ENCODE measurements at regions not wholly inside any gene's neighbourhood (a gene's known extent, or its start where the extent isn't known, plus 50 kb on each side); places are given as distances from the start of the nearest gene placed in this dataset.

DNA sequence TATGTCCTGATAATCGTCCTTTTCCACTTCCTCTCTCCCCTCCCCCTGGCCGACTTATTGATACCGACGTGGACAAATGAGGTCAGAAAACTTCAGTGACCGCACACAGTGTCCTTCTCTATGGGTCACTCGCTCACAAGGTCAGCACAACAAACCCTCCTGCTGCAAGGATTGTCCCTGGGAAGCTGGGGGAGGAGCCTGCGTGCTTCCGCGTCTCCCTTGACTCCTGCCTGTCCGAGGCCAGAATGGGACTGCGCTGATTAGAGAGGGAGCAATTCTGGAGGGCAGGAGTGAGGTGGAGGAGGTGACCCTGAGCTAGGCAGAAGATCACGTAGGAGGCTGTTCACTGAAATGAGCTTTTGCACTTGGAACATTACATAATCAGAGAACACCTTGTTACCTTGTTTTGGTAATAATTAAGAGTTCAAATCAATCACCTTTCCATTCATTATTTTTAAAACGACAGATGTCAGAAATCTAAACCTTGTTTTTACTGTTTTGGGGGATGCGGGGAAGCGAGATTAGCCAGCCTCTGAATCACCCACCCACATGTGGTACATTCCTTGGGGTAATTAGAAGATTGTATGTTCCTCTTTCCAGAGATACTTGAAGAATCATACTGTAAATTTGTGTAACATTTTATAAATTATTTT, 70.6 kb downstream of the CTAGE1 start:
- Histone ChIP-seq H3K9me3 (ENCODE audit: low read depth) (no peaks in the 10 kb centered on the region), H3K36me3 (replicated peaks; ENCODE audit: insufficient read depth, low read depth) (no peaks in the 10 kb centered on the region), H2AFZ (no peak overlapping the region), H4K20me1 (ENCODE audit: insufficient read depth, poor library complexity, severe bottlenecking) (no peaks in the 10 kb centered on the region), H3K27ac (peak overlapping the region; percentile 93), H3K27me3 (no peaks in the 10 kb centered on the region), H3K9me2 (replicated peaks; ENCODE audit: insufficient read depth) (no peaks in the 10 kb centered on the region), H3K4me3 (peak overlapping the region; percentile 5), H3K79me2 (peaks cover 8% of the 10 kb centered on the region), H3K4me2 (peak overlapping the region; percentile 78), H3K4me1 (ENCODE audit: insufficient read depth) (peaks cover 41% of the 10 kb centered on the region)
- peak; percentile 84 for DNase-seq (ENCODE audit: low spot score)
- no peak for TF ChIP-seq EZH2phosphoT487 (IDR thresholded peaks at IDR 0.05; ENCODE audit: low read depth, severe bottlenecking, unreplicated experiment)
- 18% methylated on average over 15 of the region's 15 CpGs for WGBS (ENCODE audit: low lambda C conversion rate, missing lambda C conversion rate)

DNA sequence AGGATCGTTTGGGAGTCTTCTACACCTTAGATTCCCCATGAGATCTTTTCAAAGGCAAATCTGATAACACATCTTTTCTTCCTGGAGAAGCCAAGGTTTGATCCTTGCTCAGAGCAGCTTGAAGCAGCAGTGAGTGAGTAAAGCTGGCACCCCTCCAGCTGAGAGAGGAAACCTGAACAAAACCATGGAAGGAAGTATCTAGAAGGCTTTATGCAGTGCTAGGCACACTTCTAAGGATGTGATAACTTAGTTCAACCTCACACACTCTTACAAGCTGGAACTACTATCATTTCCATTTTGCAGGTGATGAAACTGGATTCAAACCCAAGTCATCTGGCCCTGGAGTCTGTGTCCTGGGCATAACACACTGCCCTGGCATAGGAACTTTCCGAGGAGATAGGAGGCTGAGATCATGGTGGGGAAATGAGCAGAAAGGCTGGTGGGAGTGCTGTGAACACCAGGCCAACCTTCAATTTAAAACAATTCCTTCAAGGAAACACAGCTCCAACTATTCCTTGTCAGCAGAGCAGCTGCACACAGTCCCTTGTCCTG, 71.2 kb downstream of the CTAGE1 start:
- H3K4me1 ChIP-seq (ENCODE audit: insufficient read depth) = peaks cover 41% of the 10 kb centered on the region
- WGBS (ENCODE audit: low lambda C conversion rate, missing lambda C conversion rate) = 54% methylated on average over 2 of the region's 2 CpGs
- DNase-seq (ENCODE audit: low spot score) = peak; percentile 59

DNA sequence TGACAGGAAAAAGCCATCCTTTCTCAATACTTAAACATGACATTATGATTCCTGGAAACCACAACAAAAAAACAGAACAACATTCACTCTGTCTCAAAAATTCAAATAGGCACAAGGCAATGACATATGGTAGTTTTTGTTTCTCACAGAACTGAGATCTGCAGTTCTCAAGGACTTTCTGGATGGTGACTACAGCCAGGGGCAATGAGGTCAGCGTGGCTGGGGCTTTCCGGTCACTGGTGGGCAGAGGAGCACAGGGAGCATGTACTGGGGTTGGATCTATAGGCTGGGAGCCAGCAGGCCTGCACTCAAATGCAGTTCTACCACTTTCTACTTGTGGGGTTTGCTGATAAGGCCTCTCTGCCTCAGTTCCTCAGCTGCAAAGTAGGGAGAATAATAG, 72.0 kb downstream of the CTAGE1 start:
- no peaks in the 10 kb centered on the region for H3K9me3 ChIP-seq (ENCODE audit: low read depth)
- H3K27me3 ChIP-seq = no peaks in the 10 kb centered on the region
- WGBS (ENCODE audit: low lambda C conversion rate, missing lambda C conversion rate) = 76% methylated on average over 2 of the region's 2 CpGs
- peaks cover 41% of the 10 kb centered on the region for H3K4me1 ChIP-seq (ENCODE audit: insufficient read depth)
- H3K36me3 ChIP-seq (replicated peaks; ENCODE audit: insufficient read depth, low read depth) = no peaks in the 10 kb centered on the region
- no peak overlapping the region for H2AFZ ChIP-seq
- peaks cover 8% of the 10 kb centered on the region for H3K79me2 ChIP-seq
- H3K27ac ChIP-seq = peak overlapping the region; percentile 93
- no peak for TF ChIP-seq EZH2 (IDR thresholded peaks at IDR 0.05; ENCODE audit: borderline replicate concordance)
- no peak for TF ChIP-seq EZH2phosphoT487 (IDR thresholded peaks at IDR 0.05; ENCODE audit: low read depth, severe bottlenecking, unreplicated experiment)
- TF ChIP-seq, protein P1, sequence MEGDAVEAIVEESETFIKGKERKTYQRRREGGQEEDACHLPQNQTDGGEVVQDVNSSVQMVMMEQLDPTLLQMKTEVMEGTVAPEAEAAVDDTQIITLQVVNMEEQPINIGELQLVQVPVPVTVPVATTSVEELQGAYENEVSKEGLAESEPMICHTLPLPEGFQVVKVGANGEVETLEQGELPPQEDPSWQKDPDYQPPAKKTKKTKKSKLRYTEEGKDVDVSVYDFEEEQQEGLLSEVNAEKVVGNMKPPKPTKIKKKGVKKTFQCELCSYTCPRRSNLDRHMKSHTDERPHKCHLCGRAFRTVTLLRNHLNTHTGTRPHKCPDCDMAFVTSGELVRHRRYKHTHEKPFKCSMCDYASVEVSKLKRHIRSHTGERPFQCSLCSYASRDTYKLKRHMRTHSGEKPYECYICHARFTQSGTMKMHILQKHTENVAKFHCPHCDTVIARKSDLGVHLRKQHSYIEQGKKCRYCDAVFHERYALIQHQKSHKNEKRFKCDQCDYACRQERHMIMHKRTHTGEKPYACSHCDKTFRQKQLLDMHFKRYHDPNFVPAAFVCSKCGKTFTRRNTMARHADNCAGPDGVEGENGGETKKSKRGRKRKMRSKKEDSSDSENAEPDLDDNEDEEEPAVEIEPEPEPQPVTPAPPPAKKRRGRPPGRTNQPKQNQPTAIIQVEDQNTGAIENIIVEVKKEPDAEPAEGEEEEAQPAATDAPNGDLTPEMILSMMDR (IDR thresholded peaks at IDR 0.05; ENCODE audit: poor library complexity) = no peak
- H3K4me3 ChIP-seq = no peak overlapping the region
- H4K20me1 ChIP-seq (ENCODE audit: insufficient read depth, poor library complexity, severe bottlenecking) = no peaks in the 10 kb centered on the region
- H3K9me2 ChIP-seq (replicated peaks; ENCODE audit: insufficient read depth) = no peaks in the 10 kb centered on the region
- H3K4me2 ChIP-seq = no peak overlapping the region
- DNase-seq (ENCODE audit: low spot score) = peak; percentile 16

More for the DNA sequence above, 71.2 kb downstream of the CTAGE1 start:
- peak overlapping the region; percentile 78 for H3K4me2 ChIP-seq
- peaks cover 8% of the 10 kb centered on the region for H3K79me2 ChIP-seq
- no peak overlapping the region for H3K4me3 ChIP-seq
- H3K36me3 ChIP-seq (replicated peaks; ENCODE audit: insufficient read depth, low read depth) = no peaks in the 10 kb centered on the region
- H4K20me1 ChIP-seq (ENCODE audit: insufficient read depth, poor library complexity, severe bottlenecking) = no peaks in the 10 kb centered on the region
- no peaks in the 10 kb centered on the region for H3K9me2 ChIP-seq (replicated peaks; ENCODE audit: insufficient read depth)
- H2AFZ ChIP-seq = no peak overlapping the region
- no peaks in the 10 kb centered on the region for H3K27me3 ChIP-seq
- TF ChIP-seq EZH2phosphoT487 (IDR thresholded peaks at IDR 0.05; ENCODE audit: low read depth, severe bottlenecking, unreplicated experiment) = no peak
- TF ChIP-seq, protein P1 (IDR thresholded peaks at IDR 0.05; ENCODE audit: poor library complexity) = no peak
- TF ChIP-seq EZH2 (IDR thresholded peaks at IDR 0.05; ENCODE audit: borderline replicate concordance) = no peak
- H3K27ac ChIP-seq = peak overlapping the region; percentile 93
- no peaks in the 10 kb centered on the region for H3K9me3 ChIP-seq (ENCODE audit: low read depth)

DNA sequence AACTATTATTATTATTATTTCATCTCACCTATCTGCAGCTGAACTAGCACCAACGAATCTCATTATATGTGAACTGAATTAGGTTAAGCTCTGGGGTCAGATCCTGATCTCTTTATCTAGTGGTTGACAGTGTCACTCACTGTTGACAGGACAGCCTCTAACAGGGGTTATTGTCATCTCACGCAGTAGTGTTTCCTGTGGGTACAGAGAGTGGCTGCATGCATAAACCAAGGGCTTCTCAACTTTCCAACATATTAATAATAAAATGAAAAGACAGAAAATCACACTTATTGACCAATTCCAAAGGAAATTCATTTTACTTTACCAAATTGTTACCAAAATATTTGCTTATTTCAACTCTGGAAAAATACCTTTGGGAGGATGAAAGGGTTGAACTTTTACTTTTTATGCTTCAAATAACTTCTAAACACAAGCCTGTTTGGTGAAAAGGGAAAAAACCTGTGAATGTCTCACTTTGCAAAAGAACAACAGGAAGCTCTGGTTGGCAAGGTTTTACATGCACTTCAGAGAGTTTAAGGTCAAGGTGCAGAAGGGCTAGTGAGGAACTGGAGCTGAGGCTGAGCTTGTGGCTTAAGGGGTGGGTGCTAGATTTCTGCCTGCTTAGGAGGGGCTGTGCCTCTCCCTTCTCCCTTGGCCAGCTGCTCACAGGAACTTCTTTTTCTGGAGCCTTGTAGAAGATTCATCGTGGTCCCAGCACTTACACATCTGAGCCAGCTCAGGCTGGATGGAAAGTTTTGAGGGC, 72.6 kb downstream of the CTAGE1 start:
- TF ChIP-seq EZH2 (IDR thresholded peaks at IDR 0.05; ENCODE audit: borderline replicate concordance) (no peak), EZH2phosphoT487 (IDR thresholded peaks at IDR 0.05; ENCODE audit: low read depth, severe bottlenecking, unreplicated experiment) (no peak)
- TF ChIP-seq, protein P1 (IDR thresholded peaks at IDR 0.05; ENCODE audit: poor library complexity) = no peak

More for the DNA sequence above, 72.6 kb downstream of the CTAGE1 start:
- no peaks in the 10 kb centered on the region for H4K20me1 ChIP-seq (ENCODE audit: insufficient read depth, poor library complexity, severe bottlenecking)
- peaks cover 47% of the 10 kb centered on the region for H3K4me1 ChIP-seq (ENCODE audit: insufficient read depth)
- H3K4me2 ChIP-seq = no peak overlapping the region
- DNase-seq (ENCODE audit: low spot score) = no peak
- WGBS (ENCODE audit: low lambda C conversion rate, missing lambda C conversion rate) = 51% methylated on average over 3 of the region's 3 CpGs
- H3K79me2 ChIP-seq = peaks cover 8% of the 10 kb centered on the region
- H3K9me3 ChIP-seq (ENCODE audit: low read depth) = no peaks in the 10 kb centered on the region
- H3K27me3 ChIP-seq = no peaks in the 10 kb centered on the region
- H2AFZ ChIP-seq = no peak overlapping the region
- no peak overlapping the region for H3K4me3 ChIP-seq
- H3K27ac ChIP-seq = peak overlapping the region; percentile 93
- no peaks in the 10 kb centered on the region for H3K36me3 ChIP-seq (replicated peaks; ENCODE audit: insufficient read depth, low read depth)
- no peaks in the 10 kb centered on the region for H3K9me2 ChIP-seq (replicated peaks; ENCODE audit: insufficient read depth)

Data from hepatocyte (in vitro differentiated cells).